Neural cell (in vitro differentiated cells): ENCODE measurements at regions not wholly inside any gene's neighbourhood (a gene's known extent, or its start where the extent isn't known, plus 50 kb on each side); places are given as distances from the start of the nearest gene placed in this dataset.

Experiments used
- H2AFZ ChIP-seq: fragments of 200-600, 300-800 bp; sonication (generic), shearing (Covaris generic); 2 replicates; pipeline ENCODE4 v1.6.0; 2014; ENCODE audit warnings: low read depth, mild to moderate bottlenecking, antibody characterized with exemption, low read length, moderate library complexity
- H3F3A ChIP-seq: fragments of 200-600 bp; shearing (Covaris generic); 2 replicates; pipeline ENCODE4 v1.6.1; 2016; ENCODE audit warnings: mild to moderate bottlenecking, moderate library complexity, mixed read lengths, antibody characterized with exemption, low read length; ENCODE audit not compliant: insufficient read depth, poor library complexity, severe bottlenecking
- H3K27ac ChIP-seq: fragments of 200-600, 300-800 bp; sonication (generic), shearing (Covaris generic); 2 replicates; pipeline ENCODE4 v1.5.1; 2014; ENCODE audit warnings: mild to moderate bottlenecking, low read length, moderate library complexity
- H3K27me3 ChIP-seq: fragments of 300-800, 200-600 bp; sonication (generic), shearing (Covaris generic); 2 replicates; pipeline ENCODE4 v1.6.0; 2014; ENCODE audit warnings: mild to moderate bottlenecking, low read depth, low read length, moderate library complexity; ENCODE audit not compliant: insufficient read depth
- H3K36me3 ChIP-seq: fragments of 300-800, 200-600 bp; sonication (generic), shearing (Covaris generic); 2 replicates; pipeline ENCODE4 v1.5.1; 2014; ENCODE audit warnings: mild to moderate bottlenecking, antibody characterized with exemption, low read length, moderate library complexity; ENCODE audit not compliant: insufficient read depth
- H3K4me2 ChIP-seq: fragments of 300-800, 200-600 bp; sonication (generic), shearing (Covaris generic); 2 replicates; pipeline ENCODE4 v1.6.0; 2014; ENCODE audit warnings: mild to moderate bottlenecking, low read length
- H3K4me3 ChIP-seq: fragments of 300-800, 200-600 bp; sonication (generic), shearing (Covaris generic); 2 replicates; pipeline ENCODE4 v1.5.1; 2014; ENCODE audit warnings: mild to moderate bottlenecking, low read length, moderate library complexity
- H3K79me2 ChIP-seq: fragments of 200-600 bp; shearing (Covaris generic); replicated peaks from 2 replicates; pipeline ENCODE4 v1.6.0; 2014; ENCODE audit warnings: mild to moderate bottlenecking, low read length, moderate library complexity; ENCODE audit not compliant: insufficient read depth
- H3K9ac ChIP-seq: fragments of 300-800, 200-600 bp; sonication (generic), shearing (Covaris generic); 2 replicates; pipeline ENCODE4 v1.6.1; 2016; ENCODE audit warnings: mild to moderate bottlenecking, low read length, mixed read lengths
- H3K9me2 ChIP-seq: fragments of 200-600 bp; shearing (Covaris generic); 2 replicates; pipeline ENCODE4 v1.6.1; 2016; ENCODE audit warnings: mild to moderate bottlenecking, low read length, mixed read lengths; ENCODE audit not compliant: insufficient read depth
- H3K9me3 ChIP-seq: fragments of 200-600, 300-800 bp; sonication (generic), shearing (Covaris generic); 2 replicates; pipeline ENCODE4 v1.6.1; 2016; ENCODE audit warnings: mild to moderate bottlenecking, mixed run types, low read length, moderate library complexity, mixed read lengths
- H4K20me1 ChIP-seq: fragments of 200-600 bp; shearing (Covaris generic); 2 replicates; pipeline ENCODE4 v1.6.1; 2016; ENCODE audit warnings: mild to moderate bottlenecking, mixed run types; ENCODE audit not compliant: insufficient read depth
- EP300 ChIP-seq: fragments of 450-650 bp; conservative IDR thresholded peaks from 2 replicates; pipeline ENCODE4 v1.6.1; 2014; ENCODE audit warnings: antibody characterized with exemption, mild to moderate bottlenecking, moderate library complexity; ENCODE audit not compliant: poor library complexity, severe bottlenecking
- EZH2 ChIP-seq: fragments of 200-600, 300-800 bp; shearing (Covaris generic), sonication (generic); IDR thresholded peaks from 2 replicates; pipeline ENCODE4 v1.6.1; 2014; ENCODE audit warnings: antibody characterized with exemption, low read length, borderline replicate concordance, mild to moderate bottlenecking; ENCODE audit not compliant: insufficient read depth, poor library complexity, severe bottlenecking
- MXI1 ChIP-seq: fragments of 450-650 bp; conservative IDR thresholded peaks from 2 replicates; pipeline ENCODE4 v1.6.1; 2014; ENCODE audit warnings: antibody characterized with exemption, mild to moderate bottlenecking; ENCODE audit not compliant: poor library complexity, severe bottlenecking
- POLR2AphosphoS5 ChIP-seq: IDR thresholded peaks from 2 replicates; pipeline ENCODE4 v1.6.1; 2012
- RAD21 ChIP-seq: fragments of 450-650 bp; conservative IDR thresholded peaks from 2 replicates; pipeline ENCODE4 v1.6.1; 2014; ENCODE audit warnings: antibody characterized with exemption, mild to moderate bottlenecking, moderate library complexity
- SMC3 ChIP-seq: fragments of 450-650 bp; conservative IDR thresholded peaks from 2 replicates; pipeline ENCODE4 v1.6.1; 2014; ENCODE audit warnings: antibody characterized with exemption, mild to moderate bottlenecking, moderate library complexity; ENCODE audit not compliant: poor library complexity
- TAF1 ChIP-seq: IDR thresholded peaks from 2 replicates; pipeline ENCODE4 v1.6.1; 2012; ENCODE audit warnings: low read depth
- TF ChIP-seq, protein P1 (sequence below): IDR thresholded peaks from 2 replicates; pipeline ENCODE4 v1.6.1; 2012; ENCODE audit warnings: borderline replicate concordance
- TF ChIP-seq, protein P2 (sequence below): fragments of 450-650 bp; IDR thresholded peaks from 2 replicates; pipeline ENCODE4 v1.5.1; 2014; ENCODE audit warnings: antibody characterized with exemption, mild to moderate bottlenecking, moderate library complexity; ENCODE audit not compliant: poor library complexity, severe bottlenecking

DNA sequence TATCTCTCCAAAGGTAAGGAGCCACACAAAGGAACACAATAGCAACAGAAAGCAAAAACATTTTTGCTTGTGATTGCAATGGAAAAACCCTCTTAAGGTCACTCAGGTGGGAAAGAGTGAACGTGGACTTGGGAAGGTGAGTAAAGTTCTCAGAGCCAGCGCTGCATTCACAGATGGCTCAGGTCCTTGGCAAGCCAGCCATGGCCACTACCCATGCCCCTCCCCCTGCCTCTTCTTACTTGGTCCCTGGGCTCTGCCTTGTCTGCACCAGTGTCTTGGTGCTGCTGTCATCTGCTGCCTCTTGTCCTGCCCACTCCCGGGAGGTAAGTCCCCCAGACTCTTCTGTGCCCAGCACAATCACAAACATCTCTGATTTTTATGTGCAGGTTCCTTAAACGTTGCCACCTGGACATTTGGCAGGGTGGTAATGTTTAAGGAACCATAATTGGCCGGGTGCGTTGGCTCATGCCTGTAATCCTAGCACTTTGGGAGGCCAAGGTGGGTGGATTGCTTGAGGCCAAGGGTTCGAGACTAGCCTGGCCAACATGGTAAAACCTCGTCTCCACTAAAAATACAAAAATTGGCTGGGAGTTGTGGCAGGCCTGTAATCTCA lies 74.6 kb downstream of the FEM1C start:
- Histone ChIP-seq H4K20me1 (no peaks in the 10 kb centered on the region), H3K36me3 (no peaks in the 10 kb centered on the region), H3K27me3 (no peaks in the 10 kb centered on the region), H3K9me3 (no peaks in the 10 kb centered on the region), H3K27ac (no peak overlapping the region), H3F3A (no peaks in the 10 kb centered on the region), H2AFZ (no peak overlapping the region), H3K9ac (no peak overlapping the region), H3K79me2 (no peaks in the 10 kb centered on the region), H3K9me2 (no peaks in the 10 kb centered on the region), H3K4me3 (no peak overlapping the region), H3K4me2 (no peak overlapping the region)
- TF ChIP-seq RAD21 (no peak), EZH2 (no peak), SMC3 (no peak), POLR2AphosphoS5 (no peak), MXI1 (no peak), TAF1 (no peak), EP300 (no peak)
- TF ChIP-seq, protein P1, sequence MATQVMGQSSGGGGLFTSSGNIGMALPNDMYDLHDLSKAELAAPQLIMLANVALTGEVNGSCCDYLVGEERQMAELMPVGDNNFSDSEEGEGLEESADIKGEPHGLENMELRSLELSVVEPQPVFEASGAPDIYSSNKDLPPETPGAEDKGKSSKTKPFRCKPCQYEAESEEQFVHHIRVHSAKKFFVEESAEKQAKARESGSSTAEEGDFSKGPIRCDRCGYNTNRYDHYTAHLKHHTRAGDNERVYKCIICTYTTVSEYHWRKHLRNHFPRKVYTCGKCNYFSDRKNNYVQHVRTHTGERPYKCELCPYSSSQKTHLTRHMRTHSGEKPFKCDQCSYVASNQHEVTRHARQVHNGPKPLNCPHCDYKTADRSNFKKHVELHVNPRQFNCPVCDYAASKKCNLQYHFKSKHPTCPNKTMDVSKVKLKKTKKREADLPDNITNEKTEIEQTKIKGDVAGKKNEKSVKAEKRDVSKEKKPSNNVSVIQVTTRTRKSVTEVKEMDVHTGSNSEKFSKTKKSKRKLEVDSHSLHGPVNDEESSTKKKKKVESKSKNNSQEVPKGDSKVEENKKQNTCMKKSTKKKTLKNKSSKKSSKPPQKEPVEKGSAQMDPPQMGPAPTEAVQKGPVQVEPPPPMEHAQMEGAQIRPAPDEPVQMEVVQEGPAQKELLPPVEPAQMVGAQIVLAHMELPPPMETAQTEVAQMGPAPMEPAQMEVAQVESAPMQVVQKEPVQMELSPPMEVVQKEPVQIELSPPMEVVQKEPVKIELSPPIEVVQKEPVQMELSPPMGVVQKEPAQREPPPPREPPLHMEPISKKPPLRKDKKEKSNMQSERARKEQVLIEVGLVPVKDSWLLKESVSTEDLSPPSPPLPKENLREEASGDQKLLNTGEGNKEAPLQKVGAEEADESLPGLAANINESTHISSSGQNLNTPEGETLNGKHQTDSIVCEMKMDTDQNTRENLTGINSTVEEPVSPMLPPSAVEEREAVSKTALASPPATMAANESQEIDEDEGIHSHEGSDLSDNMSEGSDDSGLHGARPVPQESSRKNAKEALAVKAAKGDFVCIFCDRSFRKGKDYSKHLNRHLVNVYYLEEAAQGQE: no peak
- TF ChIP-seq, protein P2, sequence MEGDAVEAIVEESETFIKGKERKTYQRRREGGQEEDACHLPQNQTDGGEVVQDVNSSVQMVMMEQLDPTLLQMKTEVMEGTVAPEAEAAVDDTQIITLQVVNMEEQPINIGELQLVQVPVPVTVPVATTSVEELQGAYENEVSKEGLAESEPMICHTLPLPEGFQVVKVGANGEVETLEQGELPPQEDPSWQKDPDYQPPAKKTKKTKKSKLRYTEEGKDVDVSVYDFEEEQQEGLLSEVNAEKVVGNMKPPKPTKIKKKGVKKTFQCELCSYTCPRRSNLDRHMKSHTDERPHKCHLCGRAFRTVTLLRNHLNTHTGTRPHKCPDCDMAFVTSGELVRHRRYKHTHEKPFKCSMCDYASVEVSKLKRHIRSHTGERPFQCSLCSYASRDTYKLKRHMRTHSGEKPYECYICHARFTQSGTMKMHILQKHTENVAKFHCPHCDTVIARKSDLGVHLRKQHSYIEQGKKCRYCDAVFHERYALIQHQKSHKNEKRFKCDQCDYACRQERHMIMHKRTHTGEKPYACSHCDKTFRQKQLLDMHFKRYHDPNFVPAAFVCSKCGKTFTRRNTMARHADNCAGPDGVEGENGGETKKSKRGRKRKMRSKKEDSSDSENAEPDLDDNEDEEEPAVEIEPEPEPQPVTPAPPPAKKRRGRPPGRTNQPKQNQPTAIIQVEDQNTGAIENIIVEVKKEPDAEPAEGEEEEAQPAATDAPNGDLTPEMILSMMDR: no peak

DNA sequence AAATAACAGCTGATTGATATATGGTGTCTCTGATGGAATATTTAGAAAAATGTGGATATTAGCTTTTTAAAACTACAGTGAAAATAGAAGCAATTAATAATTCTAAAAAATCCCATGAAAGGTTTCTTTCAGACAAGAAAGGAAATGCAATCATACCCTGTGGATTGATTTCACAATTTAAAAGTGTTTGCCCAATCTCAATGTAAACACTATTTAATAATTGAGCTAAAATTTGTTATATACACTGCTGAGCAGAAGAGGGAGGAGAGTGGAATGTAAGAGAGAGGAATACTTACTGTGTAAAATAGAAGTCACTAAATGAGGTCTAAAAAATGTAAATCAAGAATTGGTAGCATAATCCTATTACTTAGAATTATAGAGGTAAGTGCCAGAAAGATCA lies 76.9 kb downstream of the FEM1C start:
- no peak overlapping the region for H2AFZ ChIP-seq
- no peak overlapping the region for H3K4me2 ChIP-seq
- H4K20me1 ChIP-seq: no peaks in the 10 kb centered on the region
- no peak overlapping the region for H3K4me3 ChIP-seq
- H3K79me2 ChIP-seq: no peaks in the 10 kb centered on the region
- H3K9me2 ChIP-seq: no peaks in the 10 kb centered on the region
- no peak for TF ChIP-seq SMC3
- TF ChIP-seq, protein P1: no peak
- no peak for TF ChIP-seq TAF1
- no peak for TF ChIP-seq RAD21
- TF ChIP-seq MXI1: no peak
- no peak for TF ChIP-seq POLR2AphosphoS5
- TF ChIP-seq, protein P2: no peak
- TF ChIP-seq EZH2: no peak
- no peak for TF ChIP-seq EP300
- H3K27ac ChIP-seq: no peak overlapping the region
- H3K9ac ChIP-seq: no peak overlapping the region
- H3K9me3 ChIP-seq: no peaks in the 10 kb centered on the region
- H3K36me3 ChIP-seq: no peaks in the 10 kb centered on the region
- H3K27me3 ChIP-seq: no peaks in the 10 kb centered on the region
- H3F3A ChIP-seq: no peaks in the 10 kb centered on the region
